Panc1 (cell line): ENCODE measurements at regions not wholly inside any gene's neighbourhood (a gene's known extent, or its start where the extent isn't known, plus 50 kb on each side); places are given as distances from the start of the nearest gene placed in this dataset.

Experiments
- ATAC-seq: fragments of 200-7000 bp; cut with Tn5 transposase; 2 replicates; pipeline ENCODE4 v1.9.1; 2020; ENCODE audit warnings: mild to moderate bottlenecking, moderate library complexity
- BruUV-seq: library from RNA; stranded (reverse); fragments of 400-500 nt; replicated peaks from 2 replicates; lab custom pipeline; 2021; lab: Mats Ljungman, UMichigan
- CTCF ChIA-PET: fragments of 300-600 bp; sonication (Branson Sonifier 250); formaldehyde crosslinking; loops from one replicate; lab custom pipeline; 2022; ENCODE audit warnings: antibody characterized with exemption; lab: Charles Lee
- POLR2A ChIA-PET: fragments of 300-600 bp; sonication (Branson Sonifier 250); formaldehyde crosslinking; loops from one replicate; lab custom pipeline; 2022; ENCODE audit warnings: antibody characterized with exemption; lab: Charles Lee
- DNase-seq: peaks from one replicate; pipeline ENCODE4 v3.0.0-alpha.2; 2010; ENCODE audit warnings: low read depth, low spot score
- H3K27ac ChIP-seq: 2 replicates; pipeline ENCODE4 v1.5.1; 2011; ENCODE audit warnings: mild to moderate bottlenecking, low read length, inconsistent platforms
- H3K27me3 ChIP-seq: fragments of 200-500 bp; sonication (Bioruptor generic); 2 replicates; pipeline ENCODE4 v1.6.0; 2014; ENCODE audit warnings: low read length, inconsistent platforms; ENCODE audit not compliant: control insufficient read depth, insufficient read depth
- H3K36me3 ChIP-seq: fragments of 200-500 bp; sonication (Bioruptor generic); 2 replicates; pipeline ENCODE4 v1.5.1; 2014; ENCODE audit warnings: inconsistent platforms, mild to moderate bottlenecking, low read length, moderate library complexity; ENCODE audit not compliant: control insufficient read depth, insufficient read depth
- H3K4me1 ChIP-seq: 2 replicates; pipeline ENCODE4 v1.5.1; 2011; ENCODE audit warnings: inconsistent platforms, mild to moderate bottlenecking, low read length, moderate library complexity; ENCODE audit not compliant: control insufficient read depth, insufficient read depth
- H3K4me3 ChIP-seq, 2 experiments: 2 replicates each; pipeline ENCODE4 v1.5.1; 2011 to 2012; ENCODE audit warnings: low read depth in 2 of 2, low read length in 2 of 2, mild to moderate bottlenecking in 2 of 2, inconsistent platforms in 1 of 2, moderate library complexity in 1 of 2
- H3K9me3 ChIP-seq: fragments of 200-500 bp; sonication (Bioruptor generic); 2 replicates; pipeline ENCODE4 v1.5.1; 2014; ENCODE audit warnings: low read depth, mild to moderate bottlenecking, inconsistent platforms, low read length, moderate library complexity; ENCODE audit not compliant: control insufficient read depth, insufficient read depth
- POLR2AphosphoS5 ChIP-seq: IDR thresholded peaks from 2 replicates; pipeline ENCODE4 v1.6.1; 2012; ENCODE audit warnings: mild to moderate bottlenecking, low read depth, low read length, moderate library complexity
- SIN3A ChIP-seq: IDR thresholded peaks from 2 replicates; pipeline ENCODE4 v1.6.1; 2012; ENCODE audit warnings: low read depth, mild to moderate bottlenecking, low read length, moderate library complexity, borderline replicate concordance; ENCODE audit not compliant: insufficient read depth
- TCF7L2 ChIP-seq: IDR thresholded peaks from 2 replicates; pipeline ENCODE4 v1.6.1; 2011; ENCODE audit warnings: mild to moderate bottlenecking, low read depth, low read length, inconsistent platforms
- in situ Hi-C: cut with HindIII; loops from 2 replicates; pipeline ENCODE4 v1.10.0; 2016; ENCODE audit warnings: low sequenced_read_pairs, low pct_unique_long_range_greater_than_20kb
- intact Hi-C: fragments of 100-400 bp; cut with micrococcal nuclease; formaldehyde crosslinking; loops from one replicate; pipeline ENCODE4 v1.10.0; 2022; ENCODE audit not compliant: unreplicated experiment
- TF ChIP-seq, protein P1 (sequence below), 2 experiments: IDR thresholded peaks; 2 replicates each; pipeline ENCODE4 v1.6.1; 2011 to 2012; ENCODE audit warnings: low read depth in 2 of 2, control low read depth in 1 of 2, low read length in 1 of 2, mild to moderate bottlenecking in 1 of 2, moderate library complexity in 1 of 2; ENCODE audit not compliant: insufficient read depth in 1 of 2
- TF ChIP-seq, protein P2 (sequence below): fragments of 450-650 bp; IDR thresholded peaks from 2 replicates; pipeline ENCODE4 v1.5.1; 2017; ENCODE audit warnings: mild to moderate bottlenecking

DNA sequence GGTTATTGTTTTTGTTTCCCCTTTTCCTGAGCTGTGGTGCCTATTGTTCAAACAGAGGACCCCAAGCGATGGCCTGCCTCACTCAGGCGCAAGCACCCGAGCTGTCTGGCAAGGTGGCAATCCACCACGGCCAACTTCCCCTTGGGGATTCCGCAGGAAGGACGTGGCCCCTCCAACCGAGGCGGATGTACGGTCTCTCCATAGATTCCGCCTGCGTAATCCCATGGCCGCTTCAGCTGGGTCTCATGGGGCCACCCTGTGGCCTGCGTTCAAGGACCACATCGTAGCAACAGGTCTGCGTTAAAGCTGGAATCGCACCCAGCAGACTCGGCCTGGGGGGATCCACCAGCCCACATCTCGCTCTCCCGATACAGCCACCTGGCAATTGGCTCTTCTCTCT is 79.9 kb downstream of the CEBPB start:
- H3K4me1 ChIP-seq: peaks cover 7% of the 10 kb centered on the region; the same call in 1 of the 2 replicates
- H3K36me3 ChIP-seq: no peaks in the 10 kb centered on the region
- no peak for ATAC-seq
- no peaks in the 10 kb centered on the region for H3K27me3 ChIP-seq
- no peak overlapping the region for H3K4me3 ChIP-seq
- no TSS peak for BruUV-seq
- in situ Hi-C loops: no loop called here
- intact Hi-C loops: no loop called here
- H3K27ac ChIP-seq: no peak overlapping the region
- ChIA-PET CTCF (no interaction called here), POLR2A (no interaction called here)
- H3K9me3 ChIP-seq: no peaks in the 10 kb centered on the region
- DNase-seq: no peak
- TF ChIP-seq, protein P1, sequence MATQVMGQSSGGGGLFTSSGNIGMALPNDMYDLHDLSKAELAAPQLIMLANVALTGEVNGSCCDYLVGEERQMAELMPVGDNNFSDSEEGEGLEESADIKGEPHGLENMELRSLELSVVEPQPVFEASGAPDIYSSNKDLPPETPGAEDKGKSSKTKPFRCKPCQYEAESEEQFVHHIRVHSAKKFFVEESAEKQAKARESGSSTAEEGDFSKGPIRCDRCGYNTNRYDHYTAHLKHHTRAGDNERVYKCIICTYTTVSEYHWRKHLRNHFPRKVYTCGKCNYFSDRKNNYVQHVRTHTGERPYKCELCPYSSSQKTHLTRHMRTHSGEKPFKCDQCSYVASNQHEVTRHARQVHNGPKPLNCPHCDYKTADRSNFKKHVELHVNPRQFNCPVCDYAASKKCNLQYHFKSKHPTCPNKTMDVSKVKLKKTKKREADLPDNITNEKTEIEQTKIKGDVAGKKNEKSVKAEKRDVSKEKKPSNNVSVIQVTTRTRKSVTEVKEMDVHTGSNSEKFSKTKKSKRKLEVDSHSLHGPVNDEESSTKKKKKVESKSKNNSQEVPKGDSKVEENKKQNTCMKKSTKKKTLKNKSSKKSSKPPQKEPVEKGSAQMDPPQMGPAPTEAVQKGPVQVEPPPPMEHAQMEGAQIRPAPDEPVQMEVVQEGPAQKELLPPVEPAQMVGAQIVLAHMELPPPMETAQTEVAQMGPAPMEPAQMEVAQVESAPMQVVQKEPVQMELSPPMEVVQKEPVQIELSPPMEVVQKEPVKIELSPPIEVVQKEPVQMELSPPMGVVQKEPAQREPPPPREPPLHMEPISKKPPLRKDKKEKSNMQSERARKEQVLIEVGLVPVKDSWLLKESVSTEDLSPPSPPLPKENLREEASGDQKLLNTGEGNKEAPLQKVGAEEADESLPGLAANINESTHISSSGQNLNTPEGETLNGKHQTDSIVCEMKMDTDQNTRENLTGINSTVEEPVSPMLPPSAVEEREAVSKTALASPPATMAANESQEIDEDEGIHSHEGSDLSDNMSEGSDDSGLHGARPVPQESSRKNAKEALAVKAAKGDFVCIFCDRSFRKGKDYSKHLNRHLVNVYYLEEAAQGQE (IDR thresholded peaks at IDR 0.05; ENCODE audit: insufficient read depth in 1 of 2, low read depth in 2 of 2, low read length in 1 of 2): no peak
- TF ChIP-seq TCF7L2 (no peak), POLR2AphosphoS5 (no peak), SIN3A (no peak)
- TF ChIP-seq, protein P2, sequence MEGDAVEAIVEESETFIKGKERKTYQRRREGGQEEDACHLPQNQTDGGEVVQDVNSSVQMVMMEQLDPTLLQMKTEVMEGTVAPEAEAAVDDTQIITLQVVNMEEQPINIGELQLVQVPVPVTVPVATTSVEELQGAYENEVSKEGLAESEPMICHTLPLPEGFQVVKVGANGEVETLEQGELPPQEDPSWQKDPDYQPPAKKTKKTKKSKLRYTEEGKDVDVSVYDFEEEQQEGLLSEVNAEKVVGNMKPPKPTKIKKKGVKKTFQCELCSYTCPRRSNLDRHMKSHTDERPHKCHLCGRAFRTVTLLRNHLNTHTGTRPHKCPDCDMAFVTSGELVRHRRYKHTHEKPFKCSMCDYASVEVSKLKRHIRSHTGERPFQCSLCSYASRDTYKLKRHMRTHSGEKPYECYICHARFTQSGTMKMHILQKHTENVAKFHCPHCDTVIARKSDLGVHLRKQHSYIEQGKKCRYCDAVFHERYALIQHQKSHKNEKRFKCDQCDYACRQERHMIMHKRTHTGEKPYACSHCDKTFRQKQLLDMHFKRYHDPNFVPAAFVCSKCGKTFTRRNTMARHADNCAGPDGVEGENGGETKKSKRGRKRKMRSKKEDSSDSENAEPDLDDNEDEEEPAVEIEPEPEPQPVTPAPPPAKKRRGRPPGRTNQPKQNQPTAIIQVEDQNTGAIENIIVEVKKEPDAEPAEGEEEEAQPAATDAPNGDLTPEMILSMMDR: no peak

DNA sequence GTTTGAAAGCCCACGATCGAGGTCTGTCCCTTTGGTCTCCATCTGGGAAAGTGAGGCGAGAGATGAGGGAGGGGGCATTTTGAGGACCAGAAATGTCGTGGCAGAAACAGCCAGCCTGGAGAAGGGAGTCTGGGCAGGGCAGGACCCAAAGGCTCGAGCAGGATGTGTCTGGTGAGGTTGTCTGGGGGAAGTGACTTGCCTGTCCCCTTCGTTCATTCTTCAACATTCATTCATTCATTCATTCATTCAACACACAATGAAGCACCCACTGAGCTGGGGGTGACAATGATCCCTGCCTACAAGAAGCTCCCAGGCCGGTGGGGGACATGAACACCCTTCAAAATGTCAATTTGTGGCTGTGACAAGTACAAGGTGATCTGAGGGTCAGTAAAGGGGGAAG is 80.5 kb downstream of the CEBPB start:
- Histone ChIP-seq H3K27ac (no peak overlapping the region), H3K4me1 (peaks cover 7% of the 10 kb centered on the region; the same call in 1 of the 2 replicates), H3K27me3 (no peaks in the 10 kb centered on the region), H3K9me3 (no peaks in the 10 kb centered on the region), H3K36me3 (no peaks in the 10 kb centered on the region), H3K4me3 (no peak overlapping the region)
- ATAC-seq (no peak), DNase-seq (no peak)
- in situ Hi-C loops: no loop called here
- intact Hi-C loops: no loop called here
- no TSS peak for BruUV-seq
- TF ChIP-seq, protein P1 (IDR thresholded peaks at IDR 0.05; ENCODE audit: insufficient read depth in 1 of 2, low read depth in 2 of 2, low read length in 1 of 2): no peak
- TF ChIP-seq POLR2AphosphoS5 (no peak), SIN3A (no peak), TCF7L2 (no peak)
- TF ChIP-seq, protein P2: no peak
- POLR2A ChIA-PET: no interaction called here
- CTCF ChIA-PET: no interaction called here
